GM18951 (cell line): ENCODE measurements at regions not wholly inside any gene's neighbourhood (a gene's known extent, or its start where the extent isn't known, plus 50 kb on each side); places are given as distances from the start of the nearest gene placed in this dataset.

Experiments
- POLR2A ChIP-seq: IDR thresholded peaks from 4 replicates; pipeline ENCODE4 v1.6.1; 2011; ENCODE audit warnings: mild to moderate bottlenecking; ENCODE audit not compliant: insufficient read length, insufficient read depth; ENCODE audit errors: extremely low read depth
- in situ Hi-C: fragments of 300-500 bp; cut with MboI; formaldehyde crosslinking; loops from one replicate; pipeline ENCODE4 v1.12.0; 2022; ENCODE audit warnings: low sequenced_read_pairs, mixed read lengths, inconsistent platforms; ENCODE audit not compliant: unreplicated experiment

- in situ Hi-C loops = no loop called here
- TF ChIP-seq POLR2A = no peak
Measured at GRCh38 chr2:118496467-118496866, 351.0 kb downstream of the EN1 start.

GRCh38 chr2:118495290-118495689 is 352.2 kb downstream of the EN1 start:
- TF ChIP-seq POLR2A = no peak
- in situ Hi-C loops = no loop called here

GRCh38 chr2:118493213-118493612 is 354.2 kb downstream of the EN1 start:
- in situ Hi-C loops = no loop called here
- TF ChIP-seq POLR2A = no peak

- in situ Hi-C loops = no loop called here
- no peak for TF ChIP-seq POLR2A
Measured at GRCh38 chr2:118492335-118492734, 355.1 kb downstream of the EN1 start.

- TF ChIP-seq POLR2A = no peak
Measured at GRCh38 chr2:118490330-118490729, 357.1 kb downstream of the EN1 start.

GRCh38 chr2:118489712-118490299 is 357.6 kb downstream of the EN1 start:
- in situ Hi-C loops = no loop called here

More at GRCh38 chr2:118490330-118490729, 357.1 kb downstream of the EN1 start:
- in situ Hi-C loops = no loop called here

GRCh38 chr2:118481299-118481698 is 366.1 kb downstream of the EN1 start:
- TF ChIP-seq POLR2A = no peak
- in situ Hi-C loops = no loop called here

More at GRCh38 chr2:118489712-118490299, 357.6 kb downstream of the EN1 start:
- no peak for TF ChIP-seq POLR2A

- in situ Hi-C loops = no loop called here
- TF ChIP-seq POLR2A = no peak
Measured at GRCh38 chr2:118479020-118479419, 368.4 kb downstream of the EN1 start.

- in situ Hi-C loops = no loop called here
- no peak for TF ChIP-seq POLR2A
Measured at GRCh38 chr2:118477111-118477862, 370.2 kb downstream of the EN1 start.

- TF ChIP-seq POLR2A = no peak
Measured at GRCh38 chr2:118475622-118476205, 371.7 kb downstream of the EN1 start.

GRCh38 chr2:118474541-118474920 is 372.9 kb downstream of the EN1 start:
- in situ Hi-C loops = no loop called here
- no peak for TF ChIP-seq POLR2A

More at GRCh38 chr2:118475622-118476205, 371.7 kb downstream of the EN1 start:
- in situ Hi-C loops = no loop called here

- no peak for TF ChIP-seq POLR2A
- in situ Hi-C loops = no loop called here
Measured at GRCh38 chr2:118473846-118474540, 373.5 kb downstream of the EN1 start.

GRCh38 chr2:118473241-118473640 is 374.2 kb downstream of the EN1 start:
- TF ChIP-seq POLR2A = no peak

More at GRCh38 chr2:118473241-118473640, 374.2 kb downstream of the EN1 start:
- in situ Hi-C loops = no loop called here
